ENCODE measurements at regions not wholly inside any gene's neighbourhood (a gene's known extent, or its start where the extent isn't known, plus 50 kb on each side); places are given as distances from the start of the nearest gene placed in this dataset.

GRCh38 chr7:25966469-25966868 is 185.5 kb upstream of the NFE2L3 start:
- ATAC-seq, result no peak
- DNase-seq (ENCODE audit: low spot score), result no peak
- H3K27ac Mint-ChIP-seq, result no peak overlapping the region
- no peaks in the 10 kb centered on the region for H3K9me3 Mint-ChIP-seq
- no peaks in the 10 kb centered on the region for H3K36me3 Mint-ChIP-seq
- H3K27me3 Mint-ChIP-seq, result peaks cover 49 to 55% of the 10 kb centered on the region in 2 donors
- H3K4me3 Mint-ChIP-seq, result no peak overlapping the region
- peaks cover 19 to 21% of the 10 kb centered on the region in 2 donors for H3K4me1 Mint-ChIP-seq (ENCODE audit: low read depth in 2 of 2)

DNA sequence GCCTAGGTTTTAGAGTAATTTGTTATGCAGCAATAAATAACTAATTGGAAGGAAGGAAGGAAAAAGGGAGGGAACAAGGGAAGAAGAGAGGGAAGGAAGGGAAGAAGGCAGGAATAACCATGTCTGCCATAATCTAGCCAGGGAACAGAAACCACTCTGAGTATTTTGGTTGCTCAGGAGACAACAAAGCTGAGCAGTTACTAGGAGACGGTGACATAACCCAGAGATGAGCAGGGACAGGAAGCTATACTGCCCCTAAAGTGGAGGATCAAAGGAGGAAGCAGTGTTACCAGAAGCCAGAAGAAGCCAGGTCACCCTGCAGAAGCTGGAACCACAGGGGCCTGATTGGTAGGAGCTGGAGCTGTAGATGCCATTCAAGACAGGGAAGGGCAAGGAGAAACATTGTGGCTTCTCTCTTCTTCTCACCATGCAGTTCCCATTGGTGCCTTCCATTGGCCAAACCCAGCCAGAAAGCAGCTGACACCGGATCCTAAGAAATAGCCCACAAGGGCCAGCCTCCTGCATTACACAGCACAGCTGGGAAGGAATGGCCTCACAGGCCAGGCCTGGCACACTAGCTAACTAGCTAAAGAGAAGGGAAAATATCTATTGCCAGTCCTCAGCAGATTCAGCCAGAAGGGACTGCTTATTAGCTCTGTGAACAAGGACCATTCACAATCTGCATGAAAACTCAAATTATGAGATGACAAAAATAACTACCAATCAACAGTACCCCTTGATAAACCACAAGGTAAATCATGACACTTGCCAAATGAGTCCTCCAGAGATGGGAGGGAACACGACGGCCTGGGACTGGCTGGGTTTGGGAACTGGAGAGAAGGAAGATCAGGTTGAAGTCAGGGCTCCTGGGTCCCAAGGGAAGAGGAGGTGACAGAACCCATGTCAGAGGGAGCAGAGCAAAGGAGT is 184.5 kb upstream of the NFE2L3 start:
- Mint-ChIP-seq H3K4me1 (ENCODE audit: low read depth in 2 of 2) (peaks cover 19 to 21% of the 10 kb centered on the region in 2 donors), H3K36me3 (no peaks in the 10 kb centered on the region), H3K27me3 (peaks cover 49 to 56% of the 10 kb centered on the region in 2 donors), H3K9me3 (no peaks in the 10 kb centered on the region), H3K27ac (peak overlapping the region; percentile 63 to 65), H3K4me3 (peak overlapping the region; percentile 62)
- no peak for DNase-seq (ENCODE audit: low spot score)
- ATAC-seq, result peak in 1 of 2 donors; percentile 45

GRCh38 chr7:25968205-25968993 is 183.6 kb upstream of the NFE2L3 start:
- peak; percentile 84 to 88 for ATAC-seq
- peak overlapping the region; percentile 63 to 65 for H3K27ac Mint-ChIP-seq
- H3K9me3 Mint-ChIP-seq, result no peaks in the 10 kb centered on the region
- peak overlapping the region; percentile 62 for H3K4me3 Mint-ChIP-seq
- peaks cover 49 to 60% of the 10 kb centered on the region in 2 donors for H3K27me3 Mint-ChIP-seq
- no peaks in the 10 kb centered on the region for H3K36me3 Mint-ChIP-seq
- DNase-seq (ENCODE audit: low spot score), result peak; percentile 79
- peaks cover 19 to 21% of the 10 kb centered on the region in 2 donors for H3K4me1 Mint-ChIP-seq (ENCODE audit: low read depth in 2 of 2)

DNA sequence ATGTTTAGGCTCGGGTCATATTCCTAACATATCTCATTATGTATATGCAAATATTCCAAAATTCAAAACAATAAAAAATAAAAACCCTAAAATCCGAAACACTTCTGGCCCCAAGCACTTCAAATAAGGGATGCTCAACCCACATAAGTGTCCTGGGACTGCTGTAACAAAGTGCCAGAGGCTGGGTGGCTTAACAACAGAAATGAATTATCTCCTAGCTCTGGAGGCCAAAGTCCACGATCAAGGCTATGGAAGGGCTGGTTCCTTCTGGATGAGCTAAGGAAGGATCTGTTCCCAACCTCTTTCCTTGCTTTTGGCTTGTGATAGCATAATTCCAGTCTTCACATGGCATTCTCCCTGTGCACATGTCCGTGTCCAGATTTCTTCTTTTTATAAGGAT is 181.6 kb upstream of the NFE2L3 start:
- no peak for DNase-seq (ENCODE audit: low spot score)
- Mint-ChIP-seq H3K27ac (no peak overlapping the region), H3K27me3 (peaks cover 43 to 52% of the 10 kb centered on the region in 2 donors), H3K36me3 (no peaks in the 10 kb centered on the region), H3K4me3 (no peak overlapping the region), H3K9me3 (no peaks in the 10 kb centered on the region), H3K4me1 (ENCODE audit: low read depth in 2 of 2) (peaks cover 19% of the 10 kb centered on the region in 2 donors)
- ATAC-seq, result no peak

- H3K36me3 Mint-ChIP-seq, result no peaks in the 10 kb centered on the region
- H3K9me3 Mint-ChIP-seq, result no peaks in the 10 kb centered on the region
- H3K27ac Mint-ChIP-seq, result no peak overlapping the region
- H3K4me1 Mint-ChIP-seq (ENCODE audit: low read depth in 2 of 2), result peaks cover 19% of the 10 kb centered on the region in 2 donors
- H3K4me3 Mint-ChIP-seq, result no peak overlapping the region
- ATAC-seq (no peak), DNase-seq (ENCODE audit: low spot score) (no peak)
- peaks cover 40 to 47% of the 10 kb centered on the region in 2 donors for H3K27me3 Mint-ChIP-seq
Observed at GRCh38 chr7:25970911-25971310, 181.1 kb upstream of the NFE2L3 start.

- Mint-ChIP-seq H3K4me1 (ENCODE audit: low read depth in 2 of 2) (no peaks in the 10 kb centered on the region), H3K27me3 (peaks cover 21 to 38% of the 10 kb centered on the region in 2 donors), H3K4me3 (no peak overlapping the region), H3K36me3 (no peaks in the 10 kb centered on the region), H3K9me3 (no peaks in the 10 kb centered on the region), H3K27ac (no peak overlapping the region)
- ATAC-seq, result no peak
- no peak for DNase-seq (ENCODE audit: low spot score)
Observed at GRCh38 chr7:25976630-25977029, 175.4 kb upstream of the NFE2L3 start.

- ATAC-seq, result no peak
Observed at GRCh38 chr7:25978466-25978865, 173.5 kb upstream of the NFE2L3 start.

DNA sequence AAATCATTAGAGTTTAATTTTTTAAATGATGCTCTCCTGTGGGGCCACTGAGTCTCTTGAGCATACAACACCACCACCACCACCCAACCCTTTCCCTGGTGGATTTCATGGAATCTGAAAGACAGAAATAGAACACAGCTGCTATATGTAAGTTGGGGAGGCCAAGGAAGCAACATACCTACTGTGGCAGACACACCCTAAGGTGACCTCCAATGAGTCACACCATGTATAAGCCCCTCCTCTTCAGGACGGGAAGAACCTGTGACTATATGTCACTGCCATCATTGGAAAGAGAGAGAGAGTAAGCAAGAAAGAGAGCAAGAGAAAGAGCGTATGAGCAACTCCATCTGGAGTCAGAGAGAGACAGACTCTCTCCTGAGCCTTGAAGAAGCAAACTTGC is 172.4 kb upstream of the NFE2L3 start:
- Mint-ChIP-seq H3K27ac (no peak overlapping the region), H3K27me3 (peaks cover 14 to 16% of the 10 kb centered on the region in 2 donors), H3K4me3 (no peak overlapping the region), H3K36me3 (no peaks in the 10 kb centered on the region), H3K4me1 (ENCODE audit: low read depth in 2 of 2) (no peaks in the 10 kb centered on the region), H3K9me3 (no peaks in the 10 kb centered on the region)
- no peak for DNase-seq (ENCODE audit: low spot score)
- ATAC-seq, result peak in 1 of 2 donors; percentile 52

More at GRCh38 chr7:25978466-25978865, 173.5 kb upstream of the NFE2L3 start:
- Mint-ChIP-seq H3K4me3 (no peak overlapping the region), H3K27ac (no peak overlapping the region), H3K4me1 (ENCODE audit: low read depth in 2 of 2) (no peaks in the 10 kb centered on the region), H3K36me3 (no peaks in the 10 kb centered on the region), H3K27me3 (peaks cover 14 to 20% of the 10 kb centered on the region in 2 donors), H3K9me3 (no peaks in the 10 kb centered on the region)
- DNase-seq (ENCODE audit: low spot score), result no peak

- H3K27me3 Mint-ChIP-seq, result peaks cover 25 to 30% of the 10 kb centered on the region in 2 donors
Observed at GRCh38 chr7:25982684-25983083, 169.3 kb upstream of the NFE2L3 start.

GRCh38 chr7:25985196-25985595 is 166.8 kb upstream of the NFE2L3 start:
- H3K36me3 Mint-ChIP-seq, result no peaks in the 10 kb centered on the region
- H3K4me1 Mint-ChIP-seq (ENCODE audit: low read depth in 2 of 2), result no peaks in the 10 kb centered on the region
- no peak overlapping the region for H3K27ac Mint-ChIP-seq
- DNase-seq (ENCODE audit: low spot score), result no peak
- ATAC-seq, result no peak
- no peak overlapping the region for H3K4me3 Mint-ChIP-seq
- H3K9me3 Mint-ChIP-seq, result no peaks in the 10 kb centered on the region
- peaks cover 29 to 39% of the 10 kb centered on the region in 2 donors for H3K27me3 Mint-ChIP-seq

More at GRCh38 chr7:25982684-25983083, 169.3 kb upstream of the NFE2L3 start:
- no peaks in the 10 kb centered on the region for H3K9me3 Mint-ChIP-seq
- no peak for DNase-seq (ENCODE audit: low spot score)
- no peaks in the 10 kb centered on the region for H3K36me3 Mint-ChIP-seq
- ATAC-seq, result no peak
- no peak overlapping the region for H3K4me3 Mint-ChIP-seq
- no peak overlapping the region for H3K27ac Mint-ChIP-seq
- no peaks in the 10 kb centered on the region for H3K4me1 Mint-ChIP-seq (ENCODE audit: low read depth in 2 of 2)

DNA sequence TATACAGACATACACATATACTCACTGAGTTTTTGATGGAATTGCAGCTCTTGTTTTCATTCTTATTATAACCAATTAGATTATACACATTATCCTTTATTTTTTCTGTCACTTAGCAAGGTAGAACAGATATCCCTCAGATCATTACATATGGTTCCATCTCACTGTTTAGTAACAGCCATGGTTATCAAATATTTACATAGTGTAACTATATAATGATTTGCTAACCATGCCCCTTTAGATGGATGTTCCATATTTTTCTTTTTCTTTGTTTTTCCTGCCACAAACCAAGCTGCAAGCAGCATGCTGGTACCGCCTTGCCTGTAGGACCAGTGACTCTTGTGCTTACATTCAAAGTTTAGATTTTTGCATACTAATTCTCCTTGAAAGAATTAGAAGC is 163.4 kb upstream of the NFE2L3 start:
- no peaks in the 10 kb centered on the region for H3K36me3 Mint-ChIP-seq
- no peak overlapping the region for H3K27ac Mint-ChIP-seq
- no peak overlapping the region for H3K4me3 Mint-ChIP-seq
- H3K27me3 Mint-ChIP-seq, result peaks cover 31 to 44% of the 10 kb centered on the region in 2 donors
- no peaks in the 10 kb centered on the region for H3K4me1 Mint-ChIP-seq (ENCODE audit: low read depth in 2 of 2)
- ATAC-seq, result no peak
- H3K9me3 Mint-ChIP-seq, result no peaks in the 10 kb centered on the region
- no peak for DNase-seq (ENCODE audit: low spot score)

DNA sequence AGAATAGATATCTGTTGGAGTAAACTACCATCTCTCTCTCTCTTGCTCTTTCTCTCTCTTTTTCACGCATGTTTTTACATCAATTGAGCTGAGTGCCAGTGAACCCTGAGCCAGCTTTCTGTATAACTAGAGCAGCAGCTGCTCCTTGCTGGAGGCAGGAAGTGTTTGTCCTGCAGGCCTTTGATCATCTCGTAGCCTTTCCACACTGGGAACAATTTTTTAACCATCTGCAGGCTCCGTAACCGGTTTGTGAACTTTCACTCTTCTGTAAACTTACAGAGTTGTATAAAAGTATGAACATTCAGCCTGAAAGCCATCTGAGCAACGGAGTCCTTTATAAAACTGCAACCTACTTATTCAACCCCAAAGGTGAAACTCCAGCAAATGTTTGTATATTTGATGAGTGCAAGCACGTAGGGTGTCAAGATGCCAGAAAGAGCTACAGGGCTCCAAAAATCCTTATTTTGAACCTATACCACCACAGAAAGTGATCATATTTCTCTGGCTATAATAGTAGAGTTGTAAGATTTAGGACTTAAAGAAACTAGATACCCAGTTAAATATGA is 162.8 kb upstream of the NFE2L3 start:
- Mint-ChIP-seq H3K9me3 (no peaks in the 10 kb centered on the region), H3K4me1 (ENCODE audit: low read depth in 2 of 2) (peaks cover 0 to 3% of the 10 kb centered on the region in 2 donors), H3K36me3 (no peaks in the 10 kb centered on the region), H3K27ac (no peak overlapping the region), H3K27me3 (peaks cover 29 to 44% of the 10 kb centered on the region in 2 donors), H3K4me3 (no peak overlapping the region)
- DNase-seq (ENCODE audit: low spot score) (no peak), ATAC-seq (no peak)

- Mint-ChIP-seq H3K4me3 (no peak overlapping the region), H3K27ac (no peak overlapping the region), H3K36me3 (no peaks in the 10 kb centered on the region), H3K9me3 (no peaks in the 10 kb centered on the region), H3K27me3 (peaks cover 27 to 57% of the 10 kb centered on the region in 2 donors), H3K4me1 (ENCODE audit: low read depth in 2 of 2) (peaks cover 4 to 11% of the 10 kb centered on the region in 2 donors)
- ATAC-seq (peak; percentile 67 to 68), DNase-seq (ENCODE audit: low spot score) (no peak)
Observed at GRCh38 chr7:25994433-25994994, 157.5 kb upstream of the NFE2L3 start.
